ENCODE measurements at regions not wholly inside any gene's neighbourhood (a gene's known extent, or its start where the extent isn't known, plus 50 kb on each side); places are given as distances from the start of the nearest gene placed in this dataset.
"Not testable (repeated sequence)": the region's sequence is repeated elsewhere in the genome, so short reads cannot be mapped to it uniquely, and the experiment has no call there.

GRCh38 chr4:53714236-53715140, 123.2 kb upstream of the LNX1 start:
- peak; percentile 47 for DNase-seq (ENCODE audit: low read depth)

- DNase-seq (ENCODE audit: low read depth): no peak
Measured at GRCh38 chr4:53713767-53714166, 122.5 kb upstream of the LNX1 start.

- no peak for DNase-seq (ENCODE audit: low read depth)
Measured at GRCh38 chr4:53713296-53713695, 122.0 kb upstream of the LNX1 start.

DNA sequence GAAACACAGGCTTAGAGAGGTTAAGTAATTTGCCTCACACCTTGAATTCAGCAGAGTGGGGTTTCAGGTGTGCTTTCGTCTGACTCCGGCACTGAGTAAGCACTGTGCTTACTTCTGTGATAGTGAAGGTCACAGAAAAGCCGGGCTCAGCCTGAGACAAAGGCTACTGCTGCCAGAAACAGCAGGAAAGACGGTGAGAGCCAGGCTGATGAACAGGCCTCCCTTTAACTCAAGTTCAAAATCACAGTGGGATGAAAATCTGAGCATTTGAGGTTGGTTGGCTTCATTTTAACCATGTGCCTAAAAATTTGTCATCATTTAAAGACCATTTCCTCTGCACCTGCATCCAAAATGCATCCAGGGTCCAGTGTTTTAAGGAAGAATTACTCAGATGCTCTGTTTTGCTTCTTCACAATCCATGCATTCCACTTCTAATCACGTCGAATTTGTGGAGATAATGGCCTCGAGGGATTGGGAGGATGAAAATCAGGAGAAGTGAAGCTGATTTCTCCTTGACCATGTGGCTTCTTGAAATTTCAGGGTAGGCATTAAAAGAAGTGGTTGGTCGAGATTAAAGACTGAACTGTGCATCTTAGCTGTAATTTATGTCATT, 121.2 kb upstream of the LNX1 start:
- DNase-seq (ENCODE audit: low read depth): no peak

DNA sequence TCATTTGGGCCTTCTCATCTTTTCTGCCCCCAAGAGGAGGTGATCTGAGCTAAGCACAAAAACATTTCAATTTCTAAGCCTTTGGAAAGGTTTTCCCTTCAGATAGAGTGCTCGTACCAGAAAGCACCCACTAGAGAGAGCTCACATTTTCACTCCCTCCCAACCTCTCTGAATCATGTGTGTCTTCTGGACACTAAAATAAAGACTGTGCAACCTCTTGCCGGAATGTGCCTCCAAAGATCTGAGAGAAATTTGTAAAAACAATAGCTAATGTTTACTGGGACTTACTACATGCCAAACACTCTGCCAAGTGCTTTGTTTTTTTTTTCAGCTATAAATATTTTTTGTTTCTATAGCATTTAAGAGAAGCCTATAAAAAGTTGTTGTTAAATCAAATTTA, 120.6 kb upstream of the LNX1 start:
- no peak for DNase-seq (ENCODE audit: low read depth)

DNA sequence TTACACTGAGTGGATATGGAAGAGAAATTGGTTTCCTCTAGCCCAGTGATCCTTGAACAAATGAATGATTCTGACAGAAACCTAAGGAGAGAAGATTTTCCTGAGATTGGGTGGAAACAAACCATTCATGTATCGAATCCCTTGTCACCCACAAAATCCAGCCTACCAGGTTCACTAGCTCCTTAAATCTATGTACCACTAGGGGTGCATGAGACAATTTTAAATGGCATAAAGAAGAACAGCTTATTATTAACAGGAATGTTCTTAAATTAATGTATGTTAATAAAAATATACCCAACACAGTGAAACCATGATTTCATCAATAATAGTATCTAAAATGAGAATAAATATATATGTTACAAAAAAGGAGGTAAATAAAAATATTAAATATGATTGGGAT, 118.4 kb upstream of the LNX1 start:
- no peak for DNase-seq (ENCODE audit: low read depth)

GRCh38 chr4:53707491-53707890, 116.2 kb upstream of the LNX1 start:
- no peak for DNase-seq (ENCODE audit: low read depth)

DNA sequence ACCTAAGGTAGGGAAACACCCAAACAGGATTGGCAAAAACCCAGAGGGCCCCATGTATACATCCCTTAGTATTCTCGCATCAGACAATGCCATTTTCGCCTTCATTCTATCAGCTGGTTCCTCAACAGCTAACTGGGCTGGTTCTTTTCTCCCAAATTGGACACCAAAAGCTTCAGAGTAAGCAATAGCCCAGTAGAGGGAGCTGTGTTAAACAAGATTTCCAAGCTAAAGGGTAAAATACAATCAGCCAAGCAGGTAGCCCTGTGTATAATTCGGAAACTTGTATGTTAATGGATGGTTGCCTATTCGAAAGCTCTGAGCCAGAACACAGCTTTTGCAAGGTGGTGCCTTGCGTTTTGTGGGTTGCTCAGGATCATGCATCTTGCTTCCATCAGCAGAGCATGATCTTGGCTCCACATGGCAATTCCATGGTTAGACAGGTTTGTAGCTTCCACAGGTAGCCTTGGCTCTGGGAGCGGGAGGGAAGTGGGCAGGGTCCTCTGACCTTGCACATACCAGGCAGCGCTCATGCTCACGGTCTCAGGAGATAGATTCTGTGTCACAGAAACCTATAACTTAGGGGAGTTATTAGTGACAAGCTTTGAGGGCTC, 115.2 kb upstream of the LNX1 start:
- peak; percentile 66 for DNase-seq (ENCODE audit: low read depth)

DNA sequence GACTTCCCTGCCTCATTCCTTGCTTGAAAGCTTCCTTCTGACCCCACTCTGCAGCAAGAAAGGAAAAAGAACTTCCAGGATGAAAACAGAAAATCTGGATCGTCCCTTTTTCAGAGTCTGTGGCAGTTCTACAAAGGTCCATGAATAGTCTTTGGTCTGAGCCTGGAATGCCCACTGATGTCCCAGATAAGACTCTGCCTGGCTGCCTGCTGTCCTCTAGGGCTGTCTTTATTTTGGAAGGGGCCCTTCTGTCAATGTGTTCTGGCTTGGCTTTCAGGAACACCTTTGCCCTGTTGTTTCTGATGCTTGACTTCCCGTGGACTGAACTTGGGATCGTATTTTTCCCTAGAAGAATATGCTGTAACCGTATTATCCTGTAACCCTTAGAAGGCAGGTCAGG, 114.7 kb upstream of the LNX1 start:
- no peak for DNase-seq (ENCODE audit: low read depth)

GRCh38 chr4:53705151-53705764, 114.0 kb upstream of the LNX1 start:
- DNase-seq (ENCODE audit: low read depth): no peak

GRCh38 chr4:53704329-53704728, 113.0 kb upstream of the LNX1 start:
- DNase-seq (ENCODE audit: low read depth): no peak

DNA sequence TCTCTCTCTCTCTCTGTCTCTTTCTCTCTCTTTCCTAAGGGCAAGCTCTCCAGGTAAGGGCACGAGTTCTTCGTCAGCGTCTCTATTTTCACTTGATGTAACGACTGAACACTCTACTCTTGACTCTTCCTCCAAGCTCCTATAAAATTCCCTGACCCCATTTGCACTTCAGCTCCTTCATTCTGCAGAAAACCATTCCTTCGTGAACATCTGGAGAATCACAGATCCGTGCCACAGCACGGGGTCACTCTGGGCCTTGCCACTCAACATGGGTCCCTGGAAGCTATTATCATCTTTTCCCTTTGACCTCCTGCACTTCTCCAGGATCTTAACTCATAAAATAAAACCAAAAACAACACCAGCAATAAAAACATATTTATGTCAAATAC, 112.0 kb upstream of the LNX1 start:
- DNase-seq (ENCODE audit: low read depth): no peak

DNA sequence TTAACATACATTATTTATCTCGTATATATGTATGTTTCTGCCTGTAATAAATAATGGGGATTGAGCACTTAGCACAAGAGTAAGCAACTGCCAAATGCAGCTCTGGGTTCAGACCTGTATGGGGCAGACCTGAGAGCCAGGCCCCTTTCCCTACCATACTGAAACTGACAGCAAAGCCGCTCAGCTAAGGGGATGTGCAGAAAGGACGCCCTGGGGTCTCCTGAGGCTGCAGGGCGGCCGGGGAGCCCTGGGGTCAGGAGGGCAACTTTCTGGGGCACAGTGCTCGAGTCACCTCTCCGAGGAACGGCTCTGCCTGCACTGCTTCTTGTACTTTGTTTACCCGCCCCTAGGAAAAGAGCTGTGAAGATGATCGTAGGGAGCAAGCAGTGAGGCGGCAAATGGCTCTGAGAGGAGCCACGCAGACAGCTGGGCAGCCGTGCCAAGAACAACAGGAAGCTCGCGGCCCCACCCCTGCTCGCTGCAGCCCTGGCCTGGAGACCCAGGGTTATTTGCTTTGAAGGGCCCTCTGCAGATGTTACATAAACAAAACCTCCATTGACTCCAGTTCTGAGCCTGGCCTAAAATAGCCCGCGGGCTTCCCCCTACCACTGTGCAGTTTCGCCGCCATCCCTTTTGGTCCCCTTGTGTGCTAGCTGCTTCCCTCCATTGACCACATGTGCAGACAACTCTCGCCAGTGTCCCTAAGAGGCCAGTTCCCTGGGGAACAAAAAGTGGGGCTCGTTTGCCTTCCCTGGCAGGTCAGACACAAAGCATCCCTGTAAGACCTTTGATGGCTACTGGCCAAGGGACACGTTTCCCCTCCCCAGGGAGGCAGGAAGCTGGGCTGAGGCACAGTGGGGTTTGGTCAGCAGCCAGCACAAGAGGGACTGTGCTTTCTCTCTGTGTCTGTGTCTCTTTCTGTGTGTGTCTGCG, 111.3 kb upstream of the LNX1 start:
- peak; percentile 59 for DNase-seq (ENCODE audit: low read depth)

DNA sequence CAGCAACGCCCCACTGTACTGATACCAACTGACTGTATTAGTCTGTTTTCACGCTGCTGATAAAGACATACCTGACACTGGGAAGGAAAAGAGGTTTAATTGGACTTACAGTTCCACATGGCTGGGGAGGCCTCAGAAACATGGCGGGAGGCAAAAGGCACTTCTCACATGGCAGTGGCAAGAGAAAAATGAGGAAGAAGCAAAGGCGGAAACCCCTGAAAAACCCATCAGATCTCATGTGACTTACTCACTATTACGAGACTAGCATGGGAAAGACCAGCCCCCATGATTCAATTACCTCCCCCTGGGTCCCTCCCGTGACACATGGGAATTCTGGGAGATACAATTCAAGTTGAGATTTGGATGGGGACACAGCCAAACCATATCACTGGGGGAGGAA, 110.0 kb upstream of the LNX1 start:
- not testable (repeated sequence) for DNase-seq (ENCODE audit: low read depth)

DNA sequence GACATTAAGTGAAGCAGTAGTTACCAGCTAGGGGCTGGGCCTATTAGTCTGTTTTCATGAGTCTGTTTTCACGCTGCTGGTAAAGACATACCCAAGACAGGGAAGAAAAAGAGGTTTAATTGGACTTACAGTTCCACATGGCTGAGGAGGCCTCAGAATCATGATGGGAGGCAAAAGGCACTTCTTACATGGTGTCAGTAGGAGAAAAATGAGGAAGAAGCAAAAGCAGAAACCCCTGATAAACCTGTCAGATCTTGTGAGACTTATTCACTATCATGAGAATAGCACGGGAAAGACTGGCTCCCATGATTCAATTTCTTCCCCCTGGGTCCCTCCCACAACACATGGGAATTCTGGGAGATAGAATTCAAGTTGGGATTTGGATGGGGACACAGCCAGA, 108.0 kb upstream of the LNX1 start:
- DNase-seq (ENCODE audit: low read depth): not testable (repeated sequence)

- no peak for DNase-seq (ENCODE audit: low read depth)
Measured at GRCh38 chr4:53697016-53697685, 105.9 kb upstream of the LNX1 start.

DNA sequence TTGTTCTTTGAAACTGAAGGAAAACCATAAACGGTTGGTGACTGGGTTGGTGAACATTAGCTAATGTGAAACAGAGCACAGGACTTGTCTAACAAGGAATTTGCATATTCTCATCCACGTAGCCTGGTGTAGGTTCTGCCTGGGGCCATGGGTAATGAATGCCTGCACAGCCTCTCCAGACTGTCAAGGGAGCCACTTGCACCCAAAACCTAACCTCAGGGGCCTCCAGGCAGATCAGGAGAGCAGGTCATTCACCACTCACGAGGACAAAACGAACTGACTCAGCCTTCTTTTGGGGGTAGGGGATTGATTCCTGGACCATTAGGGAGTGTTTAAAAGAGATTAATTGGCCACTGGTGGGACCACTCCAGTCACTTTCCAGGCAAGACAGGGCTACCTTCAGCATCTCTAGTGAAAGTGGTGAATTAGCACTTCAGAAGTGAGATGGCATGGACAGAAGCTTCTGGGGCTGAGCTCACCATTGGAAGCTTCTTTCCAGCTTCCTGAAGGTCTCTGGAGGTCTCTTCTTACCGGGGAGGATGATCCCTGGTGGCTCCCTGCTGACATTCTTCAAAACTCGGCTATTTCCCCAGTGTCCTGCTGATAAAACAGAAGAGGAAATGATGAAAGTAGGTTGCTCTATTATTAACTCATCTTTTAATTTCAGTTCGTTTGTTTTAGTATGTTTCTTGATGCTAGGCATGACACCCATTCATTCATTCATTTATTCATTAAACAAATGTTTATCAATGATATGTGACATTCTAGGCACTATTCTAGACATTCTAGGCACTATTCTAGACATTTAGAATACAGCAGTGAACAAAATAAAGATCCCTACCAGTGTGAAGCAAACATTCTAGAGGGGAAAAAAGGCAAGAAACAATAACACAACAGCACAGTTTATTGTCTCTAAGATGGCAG, 104.5 kb upstream of the LNX1 start:
- DNase-seq (ENCODE audit: low read depth): no peak

- no peak for DNase-seq (ENCODE audit: low read depth)
Measured at GRCh38 chr4:53694666-53695065, 103.4 kb upstream of the LNX1 start.

DNA sequence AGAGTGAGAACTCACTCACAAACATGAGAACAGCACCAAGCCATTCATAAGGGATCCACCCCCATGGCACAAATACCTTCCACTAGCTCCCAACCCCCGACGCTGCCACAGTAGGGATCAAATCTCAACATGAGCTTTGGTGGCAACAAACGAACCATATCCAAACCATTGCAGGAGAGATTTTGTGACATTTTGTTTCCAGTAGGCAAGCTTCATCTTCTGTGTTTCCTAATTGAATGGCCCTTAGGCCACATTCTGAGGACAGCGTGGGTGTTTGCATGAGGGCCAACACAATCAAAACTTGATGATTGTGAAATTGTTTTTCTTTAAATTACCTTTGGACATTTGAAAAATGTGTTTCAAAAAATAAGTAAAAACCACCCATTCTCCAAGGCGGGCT, 102.6 kb upstream of the LNX1 start:
- no peak for DNase-seq (ENCODE audit: low read depth)

DNA sequence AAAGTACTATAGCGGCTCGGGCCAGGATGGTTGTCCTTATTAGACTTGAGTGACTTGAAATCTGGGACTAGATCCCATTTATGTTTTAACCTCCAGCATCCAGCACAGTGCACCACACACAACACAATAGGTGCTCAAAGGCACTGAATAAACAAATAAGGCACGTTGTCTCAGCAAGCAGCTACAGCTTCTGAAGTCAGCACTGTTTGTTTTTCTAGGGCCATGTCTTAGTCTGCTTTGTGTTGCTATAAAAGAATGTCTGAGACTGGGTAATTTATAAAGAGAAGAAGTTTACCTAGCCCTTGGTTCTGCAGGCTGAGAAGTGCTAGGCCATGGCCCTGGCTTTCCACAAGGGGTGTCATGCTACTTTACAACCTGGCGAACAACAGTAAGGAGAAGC, 102.1 kb upstream of the LNX1 start:
- no peak for DNase-seq (ENCODE audit: low read depth)

All from stromal cell of bone marrow (primary cell).